Vagina (tissue), 2 donors: ENCODE measurements at regions not wholly inside any gene's neighbourhood (a gene's known extent, or its start where the extent isn't known, plus 50 kb on each side); places are given as distances from the start of the nearest gene placed in this dataset.
"Not testable (repeated sequence)": the region's sequence is repeated elsewhere in the genome, so short reads cannot be mapped to it uniquely, and the experiment has no call there.

ENCODE experiments used
- CTCF ChIP-seq, 3 experiments: fragments of 450-650 bp in 2 of 3; fragments of 200-600 bp in 1 of 3; sonication (generic) in 1 of 3; IDR thresholded peaks; one replicate each; pipeline ENCODE4 v1.5.1; 2017 to 2019; ENCODE audit warnings: antibody characterized with exemption in 3 of 3, mild to moderate bottlenecking in 2 of 3, moderate library complexity in 2 of 3
- POLR2A ChIP-seq, 2 donors: fragments of 450-650 bp; IDR thresholded peaks; one replicate each; pipeline ENCODE4 v1.6.1; 2017; ENCODE audit warnings: antibody characterized with exemption in 2 of 2, mild to moderate bottlenecking in 2 of 2, moderate library complexity in 2 of 2
- POLR2AphosphoS5 ChIP-seq, 2 donors: sonication (generic); formaldehyde crosslinking; IDR thresholded peaks; one replicate each; pipeline ENCODE4 v1.9.0; 2017; ENCODE audit warnings: antibody characterized with exemption in 2 of 2, mild to moderate bottlenecking in 2 of 2, low read depth in 1 of 2; ENCODE audit not compliant: insufficient read depth in 1 of 2

GRCh38 chr2:225743996-225744395 is 344.5 kb downstream of the NYAP2 start:
- not testable (repeated sequence) for TF ChIP-seq CTCF (IDR thresholded peaks at IDR 0.05); POLR2AphosphoS5 (IDR thresholded peaks at IDR 0.05; ENCODE audit: insufficient read depth in 1 of 2, low read depth in 1 of 2); POLR2A (IDR thresholded peaks at IDR 0.05)
